Caco-2 (cell line): ENCODE measurements at regions not wholly inside any gene's neighbourhood (a gene's known extent, or its start where the extent isn't known, plus 50 kb on each side); places are given as distances from the start of the nearest gene placed in this dataset.
"Not testable (repeated sequence)": the region's sequence is repeated elsewhere in the genome, so short reads cannot be mapped to it uniquely, and the experiment has no call there.

Experiments
- BruUV-seq: library from RNA; stranded (reverse); fragments of 400-500 nt; replicated peaks from 2 replicates; lab custom pipeline; 2021; lab: Mats Ljungman, UMichigan
- CTCF ChIA-PET: fragments of 300-600 bp; sonication (Branson Sonifier 250); formaldehyde crosslinking; loops from one replicate; lab custom pipeline; 2022; ENCODE audit warnings: antibody characterized with exemption; lab: Charles Lee
- POLR2A ChIA-PET: fragments of 300-600 bp; sonication (Branson Sonifier 250); formaldehyde crosslinking; loops from one replicate; lab custom pipeline; 2022; ENCODE audit warnings: antibody characterized with exemption; lab: Charles Lee
- DNase-seq, 2 experiments: peaks; one replicate each; pipeline versions ENCODE4 v3.0.0 to v3.0.0-alpha.2; 2020 to 2022
- H3K27me3 ChIP-seq: replicated peaks from 2 replicates; pipeline ENCODE4 v1.6.0; 2011; ENCODE audit warnings: low read length; ENCODE audit not compliant: control insufficient read depth, insufficient read depth
- H3K36me3 ChIP-seq: 2 replicates; pipeline ENCODE4 v1.5.1; 2011; ENCODE audit warnings: low read length; ENCODE audit not compliant: control insufficient read depth, insufficient read depth
- H3K4me1 ChIP-seq: fragments of 250-450 bp; sonication (Bioruptor Pico); 2 replicates; pipeline ENCODE4 v1.5.1; 2020; ENCODE audit warnings: mild to moderate bottlenecking
- H3K4me3 ChIP-seq: 2 replicates; pipeline ENCODE4 v1.5.1; 2011; ENCODE audit warnings: low read depth, mild to moderate bottlenecking, control low read depth, low read length
- H3K9me3 ChIP-seq: fragments of 250-450 bp; sonication (Bioruptor Pico); 2 replicates; pipeline ENCODE4 v1.5.1; 2020; ENCODE audit warnings: mild to moderate bottlenecking, moderate library complexity
- H3K27ac Mint-ChIP-seq: one replicate; pipeline ENCODE4 v1.8.0; 2022; ENCODE audit warnings: mixed read lengths; ENCODE audit not compliant: unreplicated experiment
- H3K27me3 Mint-ChIP-seq: one replicate; pipeline ENCODE4 v1.8.0; 2022; ENCODE audit warnings: mixed read lengths; ENCODE audit not compliant: insufficient read depth, unreplicated experiment
- H3K36me3 Mint-ChIP-seq: one replicate; pipeline ENCODE4 v1.8.0; 2022; ENCODE audit warnings: mild to moderate bottlenecking, mixed read lengths; ENCODE audit not compliant: insufficient read depth, unreplicated experiment
- H3K4me1 Mint-ChIP-seq: one replicate; pipeline ENCODE4 v1.8.0; 2022; ENCODE audit warnings: low read depth, mixed read lengths; ENCODE audit not compliant: unreplicated experiment
- H3K4me3 Mint-ChIP-seq: one replicate; pipeline ENCODE4 v1.8.0; 2022; ENCODE audit warnings: mild to moderate bottlenecking, moderate library complexity, mixed read lengths; ENCODE audit not compliant: unreplicated experiment
- H3K9me3 Mint-ChIP-seq: one replicate; pipeline ENCODE4 v1.8.0; 2022; ENCODE audit warnings: mixed read lengths; ENCODE audit not compliant: unreplicated experiment
- intact Hi-C: fragments of 100-400 bp; cut with micrococcal nuclease; formaldehyde crosslinking; loops from one replicate; pipeline ENCODE4 v1.10.0; 2022; ENCODE audit not compliant: unreplicated experiment
- TF ChIP-seq, protein P1 (sequence below), 2 experiments: fragments of 200-600 bp in 1 of 2; IDR thresholded peaks; 1 replicate in 1 of 2; 2 replicates in 1 of 2; pipeline versions ENCODE4 v1.5.1 to v1.8.0; 2011 to 2022; ENCODE audit warnings: antibody characterized with exemption in 1 of 2, control low read depth in 1 of 2, inconsistent platforms in 1 of 2, low read depth in 1 of 2, low read length in 1 of 2, mild to moderate bottlenecking in 1 of 2, moderate library complexity in 1 of 2; ENCODE audit not compliant: insufficient read depth in 1 of 2, severe bottlenecking in 1 of 2, unreplicated experiment in 1 of 2

DNA sequence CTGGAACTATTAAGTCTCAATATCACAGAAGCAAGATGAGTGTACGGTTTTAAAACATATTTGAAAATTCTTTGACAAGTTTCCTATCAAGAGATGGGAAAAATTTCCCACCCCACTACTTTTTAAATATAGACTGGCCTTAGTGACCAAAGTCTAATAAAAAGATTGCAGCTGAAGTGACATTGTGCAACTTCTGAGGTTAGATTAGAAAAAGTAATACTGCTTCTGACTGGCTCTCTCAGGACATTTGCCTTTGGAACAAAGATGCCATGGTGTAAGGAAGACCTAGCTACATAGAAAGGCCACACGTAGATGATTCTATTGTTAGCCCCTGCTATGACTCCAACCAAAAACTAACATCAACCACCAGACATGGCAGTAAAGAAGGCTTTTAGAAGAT lies 138.7 kb upstream of the FAM47C start:
- H3K4me1 Mint-ChIP-seq, result no peaks in the 10 kb centered on the region
- H3K9me3 Mint-ChIP-seq, result no peaks in the 10 kb centered on the region
- Histone ChIP-seq H3K4me1 (no peaks in the 10 kb centered on the region), H3K36me3 (no peaks in the 10 kb centered on the region), H3K9me3 (no peaks in the 10 kb centered on the region), H3K27me3 (no peaks in the 10 kb centered on the region), H3K4me3 (no peak overlapping the region)
- peaks cover 2% of the 10 kb centered on the region for H3K27me3 Mint-ChIP-seq
- TF ChIP-seq, protein P1, sequence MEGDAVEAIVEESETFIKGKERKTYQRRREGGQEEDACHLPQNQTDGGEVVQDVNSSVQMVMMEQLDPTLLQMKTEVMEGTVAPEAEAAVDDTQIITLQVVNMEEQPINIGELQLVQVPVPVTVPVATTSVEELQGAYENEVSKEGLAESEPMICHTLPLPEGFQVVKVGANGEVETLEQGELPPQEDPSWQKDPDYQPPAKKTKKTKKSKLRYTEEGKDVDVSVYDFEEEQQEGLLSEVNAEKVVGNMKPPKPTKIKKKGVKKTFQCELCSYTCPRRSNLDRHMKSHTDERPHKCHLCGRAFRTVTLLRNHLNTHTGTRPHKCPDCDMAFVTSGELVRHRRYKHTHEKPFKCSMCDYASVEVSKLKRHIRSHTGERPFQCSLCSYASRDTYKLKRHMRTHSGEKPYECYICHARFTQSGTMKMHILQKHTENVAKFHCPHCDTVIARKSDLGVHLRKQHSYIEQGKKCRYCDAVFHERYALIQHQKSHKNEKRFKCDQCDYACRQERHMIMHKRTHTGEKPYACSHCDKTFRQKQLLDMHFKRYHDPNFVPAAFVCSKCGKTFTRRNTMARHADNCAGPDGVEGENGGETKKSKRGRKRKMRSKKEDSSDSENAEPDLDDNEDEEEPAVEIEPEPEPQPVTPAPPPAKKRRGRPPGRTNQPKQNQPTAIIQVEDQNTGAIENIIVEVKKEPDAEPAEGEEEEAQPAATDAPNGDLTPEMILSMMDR (IDR thresholded peaks at IDR 0.05; ENCODE audit: insufficient read depth in 1 of 2, low read depth in 1 of 2, low read length in 1 of 2, severe bottlenecking in 1 of 2, unreplicated experiment in 1 of 2), result no peak
- POLR2A ChIA-PET, result no interaction called here
- no peak for DNase-seq
- intact Hi-C loops, result loop anchor here (10.0 kb wide), 1 partner anchor 1485 kb away; no protein-coding TSS in a partner anchor
- no TSS peak for BruUV-seq
- H3K4me3 Mint-ChIP-seq, result no peak overlapping the region
- no peaks in the 10 kb centered on the region for H3K36me3 Mint-ChIP-seq
- H3K27ac Mint-ChIP-seq, result no peak overlapping the region
- CTCF ChIA-PET, result no interaction called here

DNA sequence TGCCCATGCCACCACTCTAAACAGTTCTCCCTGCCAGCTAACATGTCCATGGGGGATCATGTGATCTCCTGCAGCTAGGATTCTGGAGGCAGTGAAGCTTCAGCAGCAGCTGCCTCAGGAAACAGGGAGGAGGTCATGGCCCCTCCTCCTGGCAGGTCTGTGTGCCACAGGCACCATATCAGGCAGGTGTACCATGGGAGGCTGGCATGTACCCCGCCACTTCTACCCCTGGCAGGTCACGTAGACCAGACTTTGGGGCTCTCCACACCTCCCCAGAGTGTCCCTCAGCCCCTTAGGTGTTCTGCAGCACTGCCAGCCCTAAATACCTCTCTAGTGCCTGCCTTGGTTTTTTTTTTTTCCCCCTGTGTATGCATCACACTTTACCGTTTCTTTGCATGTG lies 110.5 kb upstream of the FAM47C start:
- ChIA-PET CTCF (no interaction called here), POLR2A (no interaction called here)
- H3K4me3 ChIP-seq, result no peak overlapping the region
- H3K27me3 ChIP-seq, result no peaks in the 10 kb centered on the region
- H3K36me3 ChIP-seq, result no peaks in the 10 kb centered on the region
- H3K36me3 Mint-ChIP-seq, result no peaks in the 10 kb centered on the region
- no peaks in the 10 kb centered on the region for H3K4me1 Mint-ChIP-seq
- no peak overlapping the region for H3K27ac Mint-ChIP-seq
- intact Hi-C loops, result no loop called here
- no peak for DNase-seq
- H3K4me1 ChIP-seq, result no peaks in the 10 kb centered on the region
- no TSS peak for BruUV-seq
- H3K4me3 Mint-ChIP-seq, result no peak overlapping the region
- TF ChIP-seq, protein P1 (IDR thresholded peaks at IDR 0.05; ENCODE audit: insufficient read depth in 1 of 2, low read depth in 1 of 2, low read length in 1 of 2, severe bottlenecking in 1 of 2, unreplicated experiment in 1 of 2), result no peak
- H3K27me3 Mint-ChIP-seq, result no peaks in the 10 kb centered on the region
- no peaks in the 10 kb centered on the region for H3K9me3 ChIP-seq
- H3K9me3 Mint-ChIP-seq, result no peaks in the 10 kb centered on the region

DNA sequence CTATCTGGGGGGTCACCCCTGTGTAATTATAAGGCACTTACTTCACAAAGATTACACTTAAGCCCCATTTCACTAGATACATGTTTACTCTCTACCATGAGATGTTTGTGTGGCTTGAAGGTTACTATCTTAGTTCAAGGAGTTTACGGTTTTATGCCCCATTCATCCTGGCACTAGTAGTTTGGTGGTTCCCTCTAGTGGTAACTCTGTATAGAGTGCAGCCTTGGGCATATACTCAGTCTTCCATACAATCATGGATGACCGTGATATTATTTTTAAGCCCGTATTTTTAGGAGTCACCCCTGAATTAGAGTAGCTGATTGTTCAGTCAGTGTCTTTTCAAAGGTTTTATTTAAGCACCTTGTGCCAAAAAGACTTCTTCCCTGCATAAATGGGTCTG lies 109.9 kb upstream of the FAM47C start:
- H3K9me3 ChIP-seq, result no peaks in the 10 kb centered on the region
- Mint-ChIP-seq H3K4me1 (no peaks in the 10 kb centered on the region), H3K36me3 (no peaks in the 10 kb centered on the region), H3K4me3 (no peak overlapping the region), H3K27ac (no peak overlapping the region), H3K27me3 (no peaks in the 10 kb centered on the region), H3K9me3 (no peaks in the 10 kb centered on the region)
- intact Hi-C loops, result no loop called here
- H3K4me3 ChIP-seq, result no peak overlapping the region
- ChIA-PET POLR2A (no interaction called here), CTCF (no interaction called here)
- H3K27me3 ChIP-seq, result no peaks in the 10 kb centered on the region
- no peaks in the 10 kb centered on the region for H3K36me3 ChIP-seq
- DNase-seq, result peak in 1 of 2 experiments; percentile 1
- TF ChIP-seq, protein P1 (IDR thresholded peaks at IDR 0.05; ENCODE audit: insufficient read depth in 1 of 2, low read depth in 1 of 2, low read length in 1 of 2, severe bottlenecking in 1 of 2, unreplicated experiment in 1 of 2), result peak; percentile 10 to 57
- no peaks in the 10 kb centered on the region for H3K4me1 ChIP-seq
- BruUV-seq, result no TSS peak

DNA sequence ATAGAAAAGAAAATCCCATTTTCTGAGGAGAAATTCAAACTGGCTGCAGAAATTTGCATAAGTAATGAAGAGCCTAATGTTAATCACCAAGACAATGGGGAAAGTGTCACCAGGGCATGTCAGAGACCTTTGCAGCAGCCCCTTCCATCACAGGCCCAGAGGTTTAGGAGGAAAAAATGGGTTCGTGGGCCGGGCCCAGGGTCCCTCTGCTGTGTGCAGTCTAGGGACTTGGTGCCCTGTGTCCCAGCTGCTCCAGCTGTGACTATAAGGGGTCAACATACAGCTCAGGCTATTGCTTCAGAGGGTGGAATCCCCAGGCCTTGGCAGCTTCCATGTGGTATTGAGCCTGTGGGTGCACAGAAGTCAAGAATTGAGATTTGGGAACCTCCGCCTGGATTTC lies 103.6 kb upstream of the FAM47C start:
- POLR2A ChIA-PET, result not testable (repeated sequence)

More for the DNA sequence above, 103.6 kb upstream of the FAM47C start:
- DNase-seq, H3K9me3 ChIP-seq, H3K27me3 Mint-ChIP-seq, CTCF ChIA-PET, H3K9me3 Mint-ChIP-seq, BruUV-seq, H3K4me3 Mint-ChIP-seq, H3K27ac Mint-ChIP-seq, H3K4me1 ChIP-seq, H3K36me3 ChIP-seq, H3K36me3 Mint-ChIP-seq, intact Hi-C loops, H3K27me3 ChIP-seq, H3K4me3 ChIP-seq, H3K4me1 Mint-ChIP-seq: not testable (repeated sequence)
